PFSK-1 (cell line): ENCODE measurements at regions not wholly inside any gene's neighbourhood (a gene's known extent, or its start where the extent isn't known, plus 50 kb on each side); places are given as distances from the start of the nearest gene placed in this dataset.

ENCODE experiments used
- FOXP2 ChIP-seq: optimal IDR thresholded peaks from 2 replicates; pipeline ENCODE3; 2011; ENCODE audit warnings: borderline replicate concordance, control low read depth, inconsistent platforms; ENCODE audit not compliant: insufficient read depth; ENCODE audit errors: extremely low read length, extremely low read depth
- POLR2AphosphoS5 ChIP-seq: IDR thresholded peaks from 2 replicates; pipeline ENCODE4 v1.6.1; 2012; ENCODE audit warnings: low read depth, mild to moderate bottlenecking, control low read depth, low read length, moderate library complexity
- TAF1 ChIP-seq: IDR thresholded peaks from 2 replicates; pipeline ENCODE4 v1.6.1; 2012; ENCODE audit warnings: low read length, control low read depth, borderline replicate concordance; ENCODE audit not compliant: insufficient read depth
- TF ChIP-seq, protein P1 (sequence below), 2 experiments: IDR thresholded peaks; 2 replicates each; pipeline versions ENCODE4 v1.6.1 to v1.8.0; 2011 to 2012; ENCODE audit warnings: low read depth in 2 of 2, low read length in 2 of 2, control low read depth in 1 of 2, inconsistent platforms in 1 of 2, mild to moderate bottlenecking in 1 of 2, moderate library complexity in 1 of 2; ENCODE audit not compliant: insufficient read depth in 1 of 2

GRCh38 chrX:39721566-39722279 lies 376.0 kb downstream of the BCOR start:
- no peak for TF ChIP-seq POLR2AphosphoS5
- TF ChIP-seq, protein P1, sequence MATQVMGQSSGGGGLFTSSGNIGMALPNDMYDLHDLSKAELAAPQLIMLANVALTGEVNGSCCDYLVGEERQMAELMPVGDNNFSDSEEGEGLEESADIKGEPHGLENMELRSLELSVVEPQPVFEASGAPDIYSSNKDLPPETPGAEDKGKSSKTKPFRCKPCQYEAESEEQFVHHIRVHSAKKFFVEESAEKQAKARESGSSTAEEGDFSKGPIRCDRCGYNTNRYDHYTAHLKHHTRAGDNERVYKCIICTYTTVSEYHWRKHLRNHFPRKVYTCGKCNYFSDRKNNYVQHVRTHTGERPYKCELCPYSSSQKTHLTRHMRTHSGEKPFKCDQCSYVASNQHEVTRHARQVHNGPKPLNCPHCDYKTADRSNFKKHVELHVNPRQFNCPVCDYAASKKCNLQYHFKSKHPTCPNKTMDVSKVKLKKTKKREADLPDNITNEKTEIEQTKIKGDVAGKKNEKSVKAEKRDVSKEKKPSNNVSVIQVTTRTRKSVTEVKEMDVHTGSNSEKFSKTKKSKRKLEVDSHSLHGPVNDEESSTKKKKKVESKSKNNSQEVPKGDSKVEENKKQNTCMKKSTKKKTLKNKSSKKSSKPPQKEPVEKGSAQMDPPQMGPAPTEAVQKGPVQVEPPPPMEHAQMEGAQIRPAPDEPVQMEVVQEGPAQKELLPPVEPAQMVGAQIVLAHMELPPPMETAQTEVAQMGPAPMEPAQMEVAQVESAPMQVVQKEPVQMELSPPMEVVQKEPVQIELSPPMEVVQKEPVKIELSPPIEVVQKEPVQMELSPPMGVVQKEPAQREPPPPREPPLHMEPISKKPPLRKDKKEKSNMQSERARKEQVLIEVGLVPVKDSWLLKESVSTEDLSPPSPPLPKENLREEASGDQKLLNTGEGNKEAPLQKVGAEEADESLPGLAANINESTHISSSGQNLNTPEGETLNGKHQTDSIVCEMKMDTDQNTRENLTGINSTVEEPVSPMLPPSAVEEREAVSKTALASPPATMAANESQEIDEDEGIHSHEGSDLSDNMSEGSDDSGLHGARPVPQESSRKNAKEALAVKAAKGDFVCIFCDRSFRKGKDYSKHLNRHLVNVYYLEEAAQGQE (IDR thresholded peaks at IDR 0.05; ENCODE audit: insufficient read depth in 1 of 2, low read depth in 2 of 2, low read length in 2 of 2): no peak
- TF ChIP-seq TAF1: no peak
- no peak for TF ChIP-seq FOXP2
